GM18870 (cell line): ENCODE measurements at regions not wholly inside any gene's neighbourhood (a gene's known extent, or its start where the extent isn't known, plus 50 kb on each side); places are given as distances from the start of the nearest gene placed in this dataset.
"Not testable (repeated sequence)": the region's sequence is repeated elsewhere in the genome, so short reads cannot be mapped to it uniquely, and the experiment has no call there.

ENCODE experiments used
- ATAC-seq: cut with Tn5 transposase; IDR thresholded peaks from one replicate; pipeline ENCODE4 v1.9.1; 2021; ENCODE audit warnings: moderate library complexity; ENCODE audit not compliant: unreplicated experiment

GRCh38 chr2:183522489-183523266 lies 398.4 kb downstream of the NUP35 start:
- ATAC-seq, result no peak

GRCh38 chr2:183530333-183530901 lies 406.2 kb downstream of the NUP35 start:
- peak; percentile 91 for ATAC-seq

GRCh38 chr2:183532514-183532913 lies 408.3 kb downstream of the NUP35 start:
- ATAC-seq, result no peak

GRCh38 chr2:183533021-183533420 lies 408.8 kb downstream of the NUP35 start:
- ATAC-seq, result no peak

- no peak for ATAC-seq
These were observed 412.0 kb downstream of the NUP35 start for GRCh38 chr2:183536290-183536689.

GRCh38 chr2:183536714-183537113 lies 412.5 kb downstream of the NUP35 start:
- no peak for ATAC-seq

GRCh38 chr2:183541766-183542165 lies 417.5 kb downstream of the NUP35 start:
- no peak for ATAC-seq

- no peak for ATAC-seq
These were observed 418.4 kb downstream of the NUP35 start for GRCh38 chr2:183542606-183543005.

- no peak for ATAC-seq
These were observed 419.0 kb downstream of the NUP35 start for GRCh38 chr2:183543222-183543621.

- peak; percentile 98 for ATAC-seq
These were observed 419.5 kb downstream of the NUP35 start for GRCh38 chr2:183543731-183544130.

GRCh38 chr2:183546560-183547350 lies 422.5 kb downstream of the NUP35 start:
- not testable (repeated sequence) for ATAC-seq

- no peak for ATAC-seq
These were observed 428.5 kb downstream of the NUP35 start for GRCh38 chr2:183552716-183553115.

GRCh38 chr2:183564726-183565125 lies 440.5 kb downstream of the NUP35 start:
- ATAC-seq, result no peak

GRCh38 chr2:183575481-183575880 lies 451.2 kb downstream of the NUP35 start:
- ATAC-seq, result no peak

GRCh38 chr2:183579686-183580085 lies 455.4 kb downstream of the NUP35 start:
- ATAC-seq, result no peak

GRCh38 chr2:183592271-183592670 lies 468.0 kb downstream of the NUP35 start:
- no peak for ATAC-seq

GRCh38 chr2:183594150-183594549 lies 469.9 kb downstream of the NUP35 start:
- no peak for ATAC-seq

GRCh38 chr2:183597841-183598240 lies 473.6 kb downstream of the NUP35 start:
- ATAC-seq, result no peak

- no peak for ATAC-seq
These were observed 479.8 kb downstream of the NUP35 start for GRCh38 chr2:183604065-183604464.

- no peak for ATAC-seq
These were observed 481.2 kb downstream of the NUP35 start for GRCh38 chr2:183605440-183605839.

- ATAC-seq, result no peak
These were observed 481.9 kb downstream of the NUP35 start for GRCh38 chr2:183606022-183606717.
